LHCN-M2 (cell line): ENCODE measurements at regions not wholly inside any gene's neighbourhood (a gene's known extent, or its start where the extent isn't known, plus 50 kb on each side); places are given as distances from the start of the nearest gene placed in this dataset.
A peak's percentile ranks its signal among the peaks of the same experiment; 100 is the strongest.
"Not testable (repeated sequence)": the region's sequence is repeated elsewhere in the genome, so short reads cannot be mapped to it uniquely, and the experiment has no call there.

Experiments used
- DNase-seq: peaks from one replicate; pipeline ENCODE4 v3.0.0-alpha.2; 2012; ENCODE audit warnings: low read depth

DNA sequence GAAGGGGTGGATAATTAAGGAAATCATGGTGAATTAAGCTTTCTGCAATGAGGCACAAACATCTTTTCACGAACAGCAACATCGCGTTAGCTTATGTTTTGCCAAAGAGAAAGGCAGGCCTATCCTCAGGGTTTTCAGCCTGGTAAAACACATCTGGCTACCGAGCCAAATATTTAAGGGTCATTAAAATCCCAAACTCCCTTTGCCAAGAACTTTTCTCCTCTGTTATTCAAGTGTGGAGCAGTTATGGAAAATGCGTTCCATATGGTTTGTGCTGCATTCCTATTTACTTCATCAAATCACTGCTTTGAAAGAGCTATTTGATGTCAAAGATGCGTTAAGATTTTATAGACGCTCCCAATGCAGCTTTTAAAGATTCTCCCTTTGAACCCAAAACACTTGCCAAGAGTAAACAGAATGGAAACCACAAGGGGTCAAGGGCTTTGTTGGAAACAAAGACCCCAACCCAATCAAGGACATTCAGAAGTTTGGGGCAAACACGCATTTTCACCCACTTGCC, 308.3 kb upstream of the CDH5 start:
- no peak for DNase-seq

DNA sequence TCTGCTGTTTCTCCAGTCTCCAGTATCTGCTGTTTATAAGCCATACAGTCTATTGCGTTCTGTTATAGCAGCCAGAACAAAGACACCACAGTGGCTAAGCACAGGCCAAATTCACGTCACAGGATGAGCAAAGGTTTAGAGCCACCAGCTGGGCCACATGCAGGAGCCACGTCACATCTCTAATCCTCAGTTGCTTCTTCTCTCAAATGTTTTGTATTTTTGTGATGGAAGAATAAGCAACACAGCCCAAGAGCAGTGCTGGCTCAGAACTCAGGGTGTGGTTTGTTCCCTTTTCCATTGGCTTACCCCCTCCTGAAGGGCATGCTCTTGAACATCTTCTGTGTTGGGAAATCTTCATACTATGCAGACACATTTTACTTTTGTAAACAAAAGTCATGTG, 309.4 kb upstream of the CDH5 start:
- no peak for DNase-seq

- DNase-seq: no peak
Observed at GRCh38 chr16:66054095-66054494, 312.4 kb upstream of the CDH5 start.

GRCh38 chr16:66052745-66053144, 313.7 kb upstream of the CDH5 start:
- no peak for DNase-seq

DNA sequence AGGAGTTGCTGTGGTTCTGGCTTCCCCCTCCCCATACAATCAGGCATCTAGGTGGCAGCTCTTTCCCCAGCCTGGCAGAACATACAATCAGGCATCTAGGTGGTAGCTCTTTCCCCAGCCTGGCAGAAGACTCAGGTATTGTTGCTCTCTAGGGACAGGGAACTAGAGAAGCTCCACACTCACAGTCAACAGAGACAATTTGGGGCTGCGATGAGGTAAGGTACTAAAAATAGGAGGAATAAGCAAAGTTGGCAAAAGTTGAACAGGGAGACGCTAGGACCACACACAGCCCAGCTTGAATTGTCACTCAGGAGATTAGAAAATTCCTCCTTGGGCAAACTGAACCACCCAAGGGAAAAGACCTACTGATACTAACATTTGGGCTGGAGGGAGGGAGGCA, 315.5 kb upstream of the CDH5 start:
- no peak for DNase-seq

- DNase-seq: no peak
Observed at GRCh38 chr16:66049865-66050264, 316.6 kb upstream of the CDH5 start.

GRCh38 chr16:66045626-66046025, 320.9 kb upstream of the CDH5 start:
- DNase-seq: no peak

- no peak for DNase-seq
Observed at GRCh38 chr16:66044556-66044955, 321.9 kb upstream of the CDH5 start.

DNA sequence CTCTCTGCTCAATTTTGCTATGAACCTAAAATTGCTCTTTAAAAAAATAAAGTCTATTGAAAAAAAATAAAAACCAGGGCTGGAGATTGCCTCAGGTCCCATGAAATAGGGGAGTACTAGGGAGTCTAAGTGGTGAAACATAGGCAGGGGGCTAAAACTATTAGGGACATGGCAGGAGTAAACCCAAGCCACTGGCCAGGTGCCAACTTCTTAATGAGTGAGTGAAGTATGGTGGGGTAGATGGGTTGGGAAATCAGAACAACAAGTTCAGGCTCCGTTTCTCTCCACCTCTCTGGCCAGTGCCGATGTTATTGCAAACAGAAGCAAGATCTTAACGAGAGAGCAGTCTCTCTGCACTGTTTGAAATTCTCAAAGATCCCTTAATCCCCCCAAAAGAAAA, 322.4 kb upstream of the CDH5 start:
- DNase-seq: no peak

DNA sequence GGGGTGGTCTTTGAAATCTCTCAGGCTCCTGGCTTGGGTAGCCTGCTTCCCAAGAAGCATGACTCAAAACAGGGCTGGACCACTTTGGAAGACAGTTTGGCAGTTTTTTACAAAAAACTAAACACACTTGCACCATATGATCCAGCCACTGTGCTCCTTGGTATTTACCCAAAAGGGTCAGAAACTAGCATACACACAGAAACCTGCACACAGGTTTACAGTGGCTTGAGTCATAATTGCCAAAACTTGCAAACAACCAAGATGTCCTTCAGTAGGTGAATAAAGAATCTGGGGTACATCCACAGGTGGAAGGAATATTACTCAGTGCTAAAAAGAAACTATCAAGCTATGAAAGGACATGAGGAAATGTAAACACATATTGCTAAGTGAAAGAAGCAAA, 323.2 kb upstream of the CDH5 start:
- no peak for DNase-seq

GRCh38 chr16:66042341-66042740, 324.1 kb upstream of the CDH5 start:
- no peak for DNase-seq

DNA sequence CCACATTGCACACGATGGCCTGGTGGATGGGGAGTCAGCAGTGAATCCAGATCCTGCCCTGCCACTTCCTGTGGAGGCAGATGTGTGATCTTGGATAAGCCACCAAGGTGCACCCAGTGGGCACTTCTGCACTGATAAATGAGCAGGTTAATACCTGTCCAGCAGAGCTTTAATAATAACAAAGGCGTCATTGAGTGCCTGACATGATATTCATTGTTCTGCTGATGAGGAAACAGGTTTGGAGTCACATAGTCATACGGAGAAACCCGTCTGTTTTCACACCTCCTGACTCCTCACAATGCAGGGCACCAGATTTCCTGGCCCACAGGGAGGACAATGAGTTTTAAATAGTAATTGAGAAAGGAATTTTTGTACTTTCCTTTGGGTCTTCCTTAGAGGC, 324.6 kb upstream of the CDH5 start:
- no peak for DNase-seq

DNA sequence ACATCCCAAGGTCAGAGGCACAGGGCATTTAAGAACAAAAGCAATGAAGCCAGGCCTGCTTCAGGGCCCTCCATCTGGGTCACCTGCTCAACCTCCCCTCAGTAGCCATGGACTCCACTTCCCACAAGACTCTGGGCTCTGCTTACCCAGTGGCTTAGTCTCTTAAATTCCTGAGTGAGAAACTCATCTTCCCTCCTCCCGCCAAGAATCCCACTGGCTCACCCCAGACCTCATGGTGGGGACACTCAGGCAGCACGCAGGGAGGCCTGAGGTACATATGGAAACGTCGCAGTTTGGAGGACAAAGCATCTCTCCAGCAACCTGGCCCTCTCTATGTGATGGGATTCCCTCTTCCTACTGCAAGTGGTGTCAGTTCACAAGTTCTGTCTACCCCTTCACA, 326.7 kb upstream of the CDH5 start:
- DNase-seq: no peak

GRCh38 chr16:66036793-66037715, 329.4 kb upstream of the CDH5 start:
- no peak for DNase-seq

DNA sequence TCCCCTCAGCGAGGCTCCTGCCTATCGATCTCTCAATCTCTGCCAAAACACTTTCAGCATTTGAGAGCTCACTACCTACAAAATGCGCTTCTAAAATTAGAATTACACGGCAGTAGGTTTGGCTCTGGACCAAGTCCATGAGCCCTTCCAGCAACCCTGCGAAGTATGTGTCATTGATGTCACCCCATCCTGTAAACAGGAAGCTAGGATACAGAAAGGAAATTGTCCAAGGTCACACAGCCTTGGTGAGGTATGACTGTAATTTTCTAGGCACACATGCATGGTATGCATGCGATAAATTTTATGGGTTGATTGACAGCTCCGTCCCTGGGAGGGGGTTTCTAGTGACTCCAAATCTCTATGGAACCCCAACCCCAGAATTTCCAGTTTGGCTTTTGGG, 330.3 kb upstream of the CDH5 start:
- no peak for DNase-seq

DNA sequence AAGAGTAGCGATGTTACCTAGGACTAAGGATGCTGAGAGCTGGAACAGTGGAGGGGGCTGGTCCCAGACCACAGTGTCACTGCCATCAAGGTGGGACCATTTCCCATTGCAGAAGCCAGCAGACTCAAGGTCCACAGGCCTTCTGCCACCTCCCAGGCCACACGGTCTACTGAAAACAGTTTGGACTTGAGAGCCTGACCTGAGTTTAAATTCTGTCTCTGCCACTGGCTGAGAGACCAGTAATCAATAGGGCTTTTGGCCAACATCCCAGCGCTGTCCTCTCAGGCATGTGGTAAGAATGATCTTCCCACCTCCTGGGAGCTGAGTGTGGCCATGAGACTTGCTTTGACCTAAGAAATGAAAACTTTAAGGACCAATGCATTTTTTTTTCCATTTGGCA, 331.4 kb upstream of the CDH5 start:
- no peak for DNase-seq

- no peak for DNase-seq
Observed at GRCh38 chr16:66032841-66033240, 333.6 kb upstream of the CDH5 start.

DNA sequence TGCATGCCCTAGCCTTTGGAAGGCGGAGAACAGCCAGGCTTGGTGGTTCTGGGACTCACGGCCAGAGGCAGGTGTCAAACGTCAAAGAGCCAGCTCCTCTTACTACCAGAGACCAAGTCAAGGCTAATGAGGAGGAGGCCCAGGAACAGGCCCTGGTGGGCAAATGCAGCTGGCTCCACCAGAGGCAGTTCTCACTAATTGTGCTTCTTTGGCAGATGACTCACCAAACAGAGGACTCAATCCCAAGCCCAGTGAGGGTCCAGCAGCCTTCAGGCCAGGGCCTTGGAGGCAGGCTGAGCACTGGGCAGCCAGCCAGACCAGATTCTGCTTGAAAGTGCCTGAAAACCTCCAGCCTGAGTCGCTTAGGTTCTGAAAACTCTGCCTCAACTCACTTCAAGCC, 336.5 kb upstream of the CDH5 start:
- DNase-seq: no peak

DNA sequence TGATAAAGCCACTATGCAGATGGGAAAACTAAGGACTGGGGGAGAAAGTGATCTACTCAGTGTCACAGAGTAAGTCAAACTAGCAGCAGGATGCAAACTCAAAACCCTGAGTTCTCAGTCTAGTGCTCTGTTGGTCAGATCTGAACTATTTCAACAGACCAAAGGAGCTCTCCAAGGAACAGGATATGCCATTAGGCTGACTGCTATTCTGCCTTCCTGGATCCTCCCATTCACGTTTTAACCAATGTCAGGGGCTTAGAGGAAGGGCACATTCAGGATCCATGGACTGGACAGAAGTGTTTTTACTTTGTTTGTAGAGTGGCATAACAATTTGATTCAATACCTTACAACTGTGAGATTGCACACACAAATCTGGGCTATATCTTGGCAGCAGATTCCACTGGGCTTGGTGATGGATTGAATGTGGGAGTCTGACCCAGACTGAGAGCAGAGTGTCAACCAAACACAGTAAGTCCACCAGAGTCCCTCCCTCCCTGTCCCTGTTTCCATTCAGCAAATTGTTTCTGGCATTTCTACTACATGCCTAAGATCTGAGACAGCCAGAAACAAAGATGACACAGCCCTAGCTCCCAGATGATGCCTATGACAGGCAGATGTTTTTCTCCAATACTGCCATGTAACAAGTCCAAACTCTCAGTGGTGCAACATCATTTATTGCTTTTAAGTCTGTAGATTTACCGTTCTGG, 337.8 kb upstream of the CDH5 start:
- DNase-seq: peak; percentile 22

DNA sequence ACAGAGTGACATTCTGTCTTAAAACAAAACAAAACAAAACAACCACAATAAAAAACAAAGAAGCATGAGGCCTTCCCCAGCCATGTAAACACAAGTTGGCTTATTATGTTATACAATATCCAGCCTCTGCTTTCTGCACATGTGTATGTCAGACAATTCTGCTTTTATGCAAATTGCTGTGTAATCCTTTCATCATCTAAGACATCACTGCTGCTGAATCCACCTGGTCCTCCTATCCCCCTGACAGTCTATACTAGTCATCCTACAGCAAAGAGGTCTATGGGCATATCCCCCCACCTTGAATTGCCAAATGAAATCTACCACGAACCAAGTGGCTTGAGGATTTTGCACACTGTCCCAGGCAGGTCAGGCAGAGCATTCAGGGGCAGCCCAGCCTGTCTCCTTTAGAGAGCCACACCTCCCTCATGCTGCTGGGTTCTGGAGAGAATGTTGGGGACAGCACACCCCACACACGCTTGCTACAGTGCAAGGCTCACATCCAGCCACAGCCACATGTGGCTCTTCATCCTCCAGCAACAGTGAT, 339.6 kb upstream of the CDH5 start:
- DNase-seq: no peak

DNA sequence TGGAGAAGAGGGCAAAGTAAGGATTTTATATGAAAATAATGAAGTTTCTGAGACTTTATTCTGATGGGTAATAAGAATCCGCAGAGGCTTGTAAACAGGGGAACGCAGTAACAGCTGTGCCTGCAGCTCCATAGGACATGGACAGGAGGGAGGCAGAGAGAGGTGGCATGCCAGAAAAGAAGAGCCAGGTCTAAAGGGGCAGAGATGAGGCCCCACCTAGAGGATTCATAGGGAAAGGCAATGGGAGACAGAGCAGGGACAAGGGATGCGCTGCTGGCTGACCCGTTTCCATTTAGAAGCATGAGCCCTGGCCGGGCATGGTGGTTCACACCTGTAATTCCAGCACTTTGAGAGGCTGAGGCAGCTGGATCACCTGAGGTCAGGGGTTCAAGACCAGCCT, 340.3 kb upstream of the CDH5 start:
- no peak for DNase-seq

GRCh38 chr16:66025751-66026150, 340.7 kb upstream of the CDH5 start:
- DNase-seq: no peak

DNA sequence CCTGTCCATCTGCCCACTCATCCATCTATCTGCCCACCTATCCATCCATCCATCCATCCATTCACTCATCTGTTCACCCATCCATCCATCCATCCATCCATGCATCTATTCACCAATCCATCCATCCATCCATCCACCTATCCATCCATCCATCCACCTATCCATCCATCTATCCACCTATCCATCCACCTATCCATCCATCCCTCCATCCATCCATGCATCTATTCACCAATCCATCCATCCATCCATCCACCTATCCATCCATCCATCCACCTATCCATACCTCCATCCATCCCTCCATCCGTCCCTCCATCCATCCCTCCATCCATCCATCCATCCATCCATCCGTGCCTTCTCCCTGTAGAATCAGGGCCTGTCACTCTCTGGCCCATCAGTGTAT, 341.9 kb upstream of the CDH5 start:
- DNase-seq: not testable (repeated sequence)
